ENCODE measurements at regions not wholly inside any gene's neighbourhood (a gene's known extent, or its start where the extent isn't known, plus 50 kb on each side); places are given as distances from the start of the nearest gene placed in this dataset.

DNA sequence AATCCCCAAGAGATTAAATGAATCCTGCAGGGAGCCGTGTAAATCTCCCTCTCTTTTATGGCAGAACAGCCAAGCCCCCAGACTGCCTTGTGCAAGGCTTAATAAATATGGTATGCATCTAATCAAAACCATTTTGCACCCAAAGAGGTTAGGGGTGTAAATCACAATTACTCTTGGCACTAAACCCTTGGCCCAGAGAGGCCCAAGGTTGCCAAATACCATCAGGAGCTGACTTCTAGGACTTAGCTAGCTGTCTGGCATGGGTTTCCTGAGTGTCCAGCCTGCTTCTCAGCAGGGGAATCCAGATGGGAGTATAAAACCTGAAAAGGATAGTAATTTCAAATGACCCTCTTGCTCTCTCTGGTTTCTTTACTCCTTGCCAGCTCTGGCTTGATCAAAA, 610.4 kb downstream of the MED13L start:
- Histone ChIP-seq H3K36me3 (no peaks in the 10 kb centered on the region), H3K9me3 (no peaks in the 10 kb centered on the region), H3K4me3 (no peak overlapping the region), H3K27me3 (no peaks in the 10 kb centered on the region)
- no peak for DNase-seq

DNA sequence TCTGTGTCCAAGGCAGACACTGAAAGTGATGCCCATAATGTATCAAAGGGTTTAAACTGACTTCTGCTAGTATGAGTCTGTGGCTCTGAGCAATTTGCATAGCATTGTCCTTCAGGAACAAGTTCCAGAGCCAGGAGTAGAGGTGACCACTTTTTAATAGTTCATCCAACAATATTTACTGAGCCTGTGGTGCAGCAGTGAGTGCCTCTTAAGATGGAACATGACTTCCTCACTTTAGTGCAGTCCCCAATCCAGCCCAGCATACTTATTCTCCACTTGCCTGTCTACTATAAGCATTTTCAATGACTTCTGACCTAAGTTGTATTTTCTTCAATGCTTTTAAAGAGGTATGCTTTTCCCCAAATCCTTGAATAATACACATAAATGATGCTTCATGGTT, 611.3 kb downstream of the MED13L start:
- no peaks in the 10 kb centered on the region for H3K9me3 ChIP-seq

DNA sequence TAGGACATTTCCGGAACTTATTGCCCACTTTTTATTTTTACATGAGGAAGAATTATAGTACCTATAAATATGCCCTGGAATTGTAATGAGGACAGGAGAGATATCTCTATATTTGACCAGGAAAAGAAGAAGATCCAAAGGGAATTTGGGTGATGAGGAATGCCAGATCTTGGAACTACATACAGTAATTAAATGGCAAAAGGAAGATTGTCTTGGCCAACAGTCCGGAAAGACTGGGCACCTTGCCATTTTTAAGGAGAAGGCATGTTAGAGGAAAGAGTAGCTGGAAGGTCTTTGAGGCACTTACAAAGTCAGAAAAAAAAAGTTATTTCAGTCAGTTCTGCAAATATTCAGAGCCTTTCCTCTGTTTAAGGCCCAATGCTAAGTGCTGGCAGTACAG, 616.4 kb downstream of the MED13L start:
- no peak overlapping the region for H3K4me3 ChIP-seq
- no peaks in the 10 kb centered on the region for H3K36me3 ChIP-seq
- H3K9me3 ChIP-seq = no peaks in the 10 kb centered on the region
- peak; percentile 10 for DNase-seq
- no peaks in the 10 kb centered on the region for H3K27me3 ChIP-seq

More for the DNA sequence above, 611.3 kb downstream of the MED13L start:
- H3K36me3 ChIP-seq = no peaks in the 10 kb centered on the region
- H3K4me3 ChIP-seq = no peak overlapping the region
- H3K27me3 ChIP-seq = no peaks in the 10 kb centered on the region
- DNase-seq = no peak

DNA sequence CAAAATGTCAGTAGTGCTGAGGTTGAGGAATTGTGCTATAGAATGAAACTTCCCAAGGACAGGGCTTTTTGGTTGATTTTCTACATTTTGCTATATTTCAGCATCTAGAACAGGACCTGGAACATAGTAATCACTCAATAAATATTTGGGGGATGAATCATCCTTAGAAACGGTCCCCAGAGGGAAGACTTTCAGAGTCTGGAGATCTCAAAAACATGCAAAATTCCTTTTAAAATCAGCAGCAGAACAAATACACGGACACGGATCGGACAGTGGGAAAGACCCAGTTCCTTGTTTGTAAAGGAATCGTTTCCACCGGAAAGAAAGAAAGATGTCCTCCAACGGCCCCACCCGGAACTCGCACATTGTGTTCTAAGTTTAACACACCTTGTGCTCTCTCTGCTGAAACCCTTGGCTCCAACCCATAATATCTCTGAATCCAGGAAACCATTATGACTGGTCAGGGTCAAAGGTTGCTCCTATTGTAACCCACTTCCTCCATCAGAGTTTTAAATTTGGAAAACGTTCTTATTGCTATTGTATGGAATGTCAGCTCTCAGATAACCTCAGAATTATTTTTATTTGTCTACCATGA, 617.2 kb downstream of the MED13L start:
- Histone ChIP-seq H3K36me3 (no peaks in the 10 kb centered on the region), H3K27me3 (no peaks in the 10 kb centered on the region), H3K9me3 (no peaks in the 10 kb centered on the region), H3K4me3 (no peak overlapping the region)
- DNase-seq = no peak

DNA sequence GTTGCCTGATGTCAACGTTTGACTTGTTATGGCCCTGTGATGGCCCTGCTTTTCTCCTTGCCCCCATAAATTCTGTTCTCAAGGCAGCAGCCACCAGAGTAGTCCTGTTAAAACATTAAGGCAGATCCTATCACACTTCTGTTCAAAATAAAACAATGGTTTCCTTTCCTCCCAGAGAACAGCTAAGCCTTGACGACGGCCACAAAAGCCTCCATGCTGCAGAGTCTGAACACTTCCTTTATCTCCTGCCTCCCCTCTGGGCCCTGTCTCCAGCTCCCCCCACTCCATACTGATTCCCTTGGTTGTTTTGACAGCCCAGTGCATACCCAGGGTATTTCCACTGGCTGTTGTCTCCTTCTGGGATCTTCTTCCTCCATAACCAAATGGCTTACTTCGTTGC, 618.1 kb downstream of the MED13L start:
- H3K9me3 ChIP-seq = no peaks in the 10 kb centered on the region
- H3K36me3 ChIP-seq = no peaks in the 10 kb centered on the region
- no peak overlapping the region for H3K4me3 ChIP-seq
- DNase-seq = no peak
- no peaks in the 10 kb centered on the region for H3K27me3 ChIP-seq

DNA sequence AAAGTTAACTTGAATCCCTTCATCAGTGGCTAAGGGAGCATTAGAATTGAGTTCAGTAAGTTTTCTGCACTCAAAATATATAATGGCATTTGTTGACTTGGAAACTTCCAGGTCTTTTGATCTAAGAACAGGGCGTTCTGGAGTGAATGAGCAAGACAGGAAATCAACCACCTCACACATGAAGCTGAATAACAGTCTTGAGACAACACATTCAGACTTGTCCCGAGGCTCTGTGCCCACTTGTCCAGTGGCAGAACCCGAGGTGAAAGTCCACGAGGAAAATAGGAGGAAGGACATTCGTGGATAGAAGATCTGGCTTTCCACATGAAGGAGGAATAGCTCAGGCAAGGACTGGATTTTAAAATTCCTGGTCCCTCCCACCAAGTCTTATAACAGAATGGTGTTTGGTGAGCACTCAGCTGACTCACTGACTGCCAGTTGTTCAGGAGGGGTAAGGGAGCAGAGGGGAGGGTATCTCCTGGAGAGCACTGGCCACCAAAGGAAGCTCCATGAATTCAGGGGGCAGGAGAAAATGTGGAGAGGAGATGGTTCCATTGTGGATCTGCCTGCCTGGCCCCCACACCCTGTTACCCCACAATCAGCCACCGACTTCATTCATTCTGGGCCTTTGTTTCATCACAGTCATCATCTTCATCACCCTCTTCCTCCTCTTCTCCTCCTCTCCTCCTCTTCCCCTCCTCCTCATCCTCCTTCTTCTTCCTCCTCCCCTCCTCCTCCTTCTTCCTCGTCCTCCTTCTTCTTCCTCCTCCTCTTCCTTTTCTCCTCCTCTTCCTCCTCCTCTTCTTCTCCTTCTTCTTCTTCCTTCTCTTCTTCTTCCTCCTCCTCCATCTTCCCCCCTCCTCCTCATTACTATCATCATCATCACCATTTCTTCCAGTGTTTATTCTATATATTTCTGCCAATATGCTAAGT, 620.1 kb downstream of the MED13L start:
- Histone ChIP-seq H3K4me3 (no peak overlapping the region), H3K36me3 (no peaks in the 10 kb centered on the region), H3K27me3 (no peaks in the 10 kb centered on the region), H3K9me3 (no peaks in the 10 kb centered on the region)
- DNase-seq = no peak

DNA sequence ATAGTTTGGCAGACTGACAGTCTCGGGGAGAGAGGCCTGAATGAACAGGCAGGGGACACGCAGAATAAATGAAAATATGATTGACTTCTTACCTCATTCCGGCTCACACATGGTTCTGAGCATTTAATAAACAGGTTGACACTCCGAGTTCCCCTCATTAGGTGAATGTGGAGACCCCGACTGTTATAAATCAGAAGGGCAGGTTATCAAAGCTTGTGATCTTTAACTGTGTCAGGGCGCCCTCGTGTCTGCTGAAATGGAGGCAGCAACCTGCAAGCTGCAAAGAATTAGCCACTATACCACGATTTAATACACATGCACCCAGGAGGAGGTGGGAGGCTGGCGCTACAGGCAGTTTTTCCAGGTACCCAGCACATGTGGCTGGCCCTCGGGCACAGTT, 627.5 kb downstream of the MED13L start:
- no peaks in the 10 kb centered on the region for H3K36me3 ChIP-seq
- H3K27me3 ChIP-seq = no peaks in the 10 kb centered on the region
- no peak overlapping the region for H3K4me3 ChIP-seq
- no peaks in the 10 kb centered on the region for H3K9me3 ChIP-seq
- DNase-seq = no peak

DNA sequence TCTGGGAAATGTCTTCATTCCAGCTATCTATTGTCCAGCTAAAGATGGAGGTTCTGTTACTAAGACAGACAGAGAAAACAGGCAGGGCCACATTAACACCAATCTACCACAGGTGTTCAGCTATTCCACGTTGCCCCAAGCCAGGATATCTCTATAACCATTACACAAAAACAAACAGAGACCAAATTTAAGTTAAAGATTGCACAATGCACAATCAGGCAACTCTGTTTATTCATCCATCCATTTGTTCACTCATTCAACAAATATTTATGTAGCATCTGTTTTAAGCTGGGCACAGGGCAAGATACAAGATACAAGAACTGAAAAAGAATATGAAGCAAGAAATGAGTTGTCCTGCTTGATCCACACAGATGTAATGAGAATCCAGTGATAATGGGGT, 629.0 kb downstream of the MED13L start:
- Histone ChIP-seq H3K9me3 (no peaks in the 10 kb centered on the region), H3K27me3 (no peaks in the 10 kb centered on the region), H3K36me3 (no peaks in the 10 kb centered on the region), H3K4me3 (no peak overlapping the region)
- DNase-seq = no peak

DNA sequence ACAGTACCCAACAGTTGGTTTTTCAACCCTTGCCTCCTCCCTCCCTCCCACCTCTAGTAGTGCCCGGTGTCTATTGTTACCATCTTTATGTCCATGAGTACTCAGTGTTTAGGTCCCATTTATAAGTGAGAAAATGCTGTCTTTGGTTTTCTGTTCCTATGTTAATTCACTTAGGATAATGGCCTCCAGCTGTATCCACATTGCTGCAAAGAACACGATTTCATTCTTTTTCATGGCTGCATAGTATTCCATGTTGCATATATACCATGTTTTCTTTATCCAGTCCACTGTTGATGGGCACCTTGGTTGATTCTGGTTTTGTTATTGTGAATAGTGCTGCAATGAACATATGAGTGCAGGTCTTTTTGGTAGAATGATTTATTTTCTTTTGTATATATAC, 631.3 kb downstream of the MED13L start:
- no peaks in the 10 kb centered on the region for H3K27me3 ChIP-seq
- H3K4me3 ChIP-seq = no peak overlapping the region
- H3K36me3 ChIP-seq = no peaks in the 10 kb centered on the region
- DNase-seq = no peak
- no peaks in the 10 kb centered on the region for H3K9me3 ChIP-seq

DNA sequence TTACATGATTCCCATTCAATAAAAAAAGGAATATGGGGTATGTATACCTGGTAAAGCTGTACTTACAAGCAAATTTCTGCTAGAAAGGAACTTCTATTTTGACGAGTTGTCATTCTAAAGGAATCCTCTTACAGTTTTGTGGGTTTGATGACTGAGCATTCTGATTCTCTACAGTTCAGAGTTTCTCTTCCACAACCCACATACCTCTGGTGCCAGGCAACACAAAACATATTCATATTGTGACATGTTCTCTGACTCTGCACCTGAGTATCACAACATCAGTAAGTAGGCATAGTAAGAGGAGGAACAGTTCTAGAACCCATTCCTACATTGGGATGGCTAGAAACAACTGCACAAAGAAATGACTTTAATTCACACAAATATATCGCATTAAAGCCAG, 636.6 kb downstream of the MED13L start:
- Histone ChIP-seq H3K36me3 (no peaks in the 10 kb centered on the region), H3K9me3 (no peaks in the 10 kb centered on the region), H3K27me3 (no peaks in the 10 kb centered on the region), H3K4me3 (no peak overlapping the region)
- no peak for DNase-seq

DNA sequence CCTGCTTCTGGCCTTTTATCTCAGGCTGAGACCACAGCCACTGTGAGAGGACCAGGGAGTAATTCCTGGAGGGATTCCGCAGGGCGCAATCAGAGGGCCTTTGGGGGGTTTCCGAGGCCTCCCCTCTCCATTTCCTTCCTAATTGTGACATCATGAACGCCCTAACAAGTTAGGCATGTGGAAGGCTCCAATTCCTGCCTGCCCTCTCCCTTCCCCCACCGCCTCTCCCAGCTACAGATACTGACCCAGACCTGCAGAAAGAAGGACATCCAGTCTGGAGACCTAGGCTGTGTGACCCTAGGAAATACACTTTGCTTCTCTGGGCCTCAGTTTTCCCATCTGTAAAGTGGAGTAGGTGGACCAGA, 637.9 kb downstream of the MED13L start:
- no peak for DNase-seq
- no peaks in the 10 kb centered on the region for H3K27me3 ChIP-seq
- no peaks in the 10 kb centered on the region for H3K36me3 ChIP-seq
- no peak overlapping the region for H3K4me3 ChIP-seq
- no peaks in the 10 kb centered on the region for H3K9me3 ChIP-seq

DNA sequence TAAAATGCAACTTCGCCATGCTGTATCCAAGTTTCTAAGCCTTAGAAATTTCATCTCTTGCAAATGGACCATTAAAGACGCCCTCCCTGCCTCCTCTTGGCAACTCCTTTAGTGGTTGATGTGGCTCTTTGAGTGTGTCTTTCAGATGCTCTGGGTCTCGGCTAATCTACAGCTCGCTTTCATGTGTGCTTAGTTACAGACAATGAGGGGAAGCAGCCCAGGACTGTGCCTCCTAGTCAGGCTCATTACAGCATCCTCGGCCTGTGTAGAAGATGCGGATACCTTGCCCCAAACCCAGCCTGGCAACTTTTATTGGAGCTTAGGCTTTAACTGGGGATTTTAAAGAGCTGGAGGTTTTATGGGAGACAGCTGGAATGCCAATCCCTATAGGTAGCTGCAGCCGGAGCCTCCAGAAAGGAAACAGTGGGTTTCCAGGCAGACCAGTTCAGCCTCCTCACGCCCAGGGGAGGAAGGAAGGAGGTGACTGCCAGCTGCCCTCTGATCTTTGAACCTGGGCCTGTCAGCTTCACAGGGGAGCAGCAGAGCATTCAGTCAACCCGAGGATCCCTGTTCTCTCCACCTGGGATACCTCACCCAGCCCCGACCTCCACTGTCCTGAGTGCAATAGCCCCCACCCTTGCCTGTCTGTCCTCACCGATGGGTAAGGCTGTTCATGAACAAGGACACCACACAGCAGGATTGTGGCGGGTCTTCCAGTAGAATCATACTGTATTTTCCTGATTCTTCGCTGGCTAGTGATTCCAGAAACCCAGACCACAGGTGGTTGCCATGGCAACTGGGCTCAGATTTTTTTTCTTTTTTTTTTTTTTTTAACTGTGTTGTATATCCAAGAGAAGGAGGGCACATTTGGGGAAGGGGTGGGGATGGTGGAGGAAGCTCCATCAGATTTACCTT, 638.5 kb downstream of the MED13L start:
- DNase-seq = no peak
- no peaks in the 10 kb centered on the region for H3K36me3 ChIP-seq
- no peaks in the 10 kb centered on the region for H3K27me3 ChIP-seq
- H3K4me3 ChIP-seq = no peak overlapping the region
- H3K9me3 ChIP-seq = no peaks in the 10 kb centered on the region

DNA sequence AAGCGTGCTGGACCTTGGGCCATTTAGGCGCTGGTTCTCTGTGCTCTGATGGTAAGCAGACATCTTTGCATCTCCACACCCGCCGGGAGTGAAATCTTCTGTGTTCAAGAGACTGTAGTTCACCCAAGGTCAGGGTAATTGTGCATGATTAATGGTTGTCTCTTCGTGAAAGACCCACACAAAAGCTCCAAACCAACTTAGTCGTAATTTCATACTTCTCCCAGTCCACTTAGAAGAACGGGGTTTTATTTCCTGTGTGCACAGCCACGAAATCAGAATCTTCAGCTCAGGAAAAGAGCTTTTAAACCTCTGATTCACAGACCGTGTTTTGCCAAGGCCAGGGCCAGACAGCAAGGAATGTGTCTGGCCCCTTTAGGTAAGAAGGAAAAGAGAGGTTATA, 640.9 kb downstream of the MED13L start:
- Histone ChIP-seq H3K27me3 (no peaks in the 10 kb centered on the region), H3K9me3 (no peaks in the 10 kb centered on the region), H3K4me3 (no peak overlapping the region), H3K36me3 (no peaks in the 10 kb centered on the region)
- no peak for DNase-seq

DNA sequence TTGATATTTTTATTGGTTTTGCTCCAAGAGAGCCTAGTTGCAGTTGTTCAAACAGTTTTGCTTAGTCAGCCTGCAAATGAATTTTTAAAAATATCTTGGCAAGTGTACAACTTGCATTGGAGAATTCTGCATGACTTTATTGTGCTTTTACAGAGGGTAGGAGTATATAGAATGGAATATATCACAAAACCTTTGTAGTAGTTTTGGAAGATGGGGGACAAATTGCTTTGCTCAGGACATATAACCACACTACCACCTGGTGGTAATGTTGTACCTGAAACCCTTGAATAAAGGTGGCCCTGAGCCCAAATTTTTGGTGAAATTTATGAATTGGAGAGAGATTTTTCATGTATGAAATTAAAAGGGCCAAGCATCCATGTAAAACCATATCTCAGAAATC, 645.2 kb downstream of the MED13L start:
- no peak overlapping the region for H3K4me3 ChIP-seq
- H3K36me3 ChIP-seq = no peaks in the 10 kb centered on the region
- H3K9me3 ChIP-seq = no peaks in the 10 kb centered on the region
- no peak for DNase-seq
- H3K27me3 ChIP-seq = no peaks in the 10 kb centered on the region

DNA sequence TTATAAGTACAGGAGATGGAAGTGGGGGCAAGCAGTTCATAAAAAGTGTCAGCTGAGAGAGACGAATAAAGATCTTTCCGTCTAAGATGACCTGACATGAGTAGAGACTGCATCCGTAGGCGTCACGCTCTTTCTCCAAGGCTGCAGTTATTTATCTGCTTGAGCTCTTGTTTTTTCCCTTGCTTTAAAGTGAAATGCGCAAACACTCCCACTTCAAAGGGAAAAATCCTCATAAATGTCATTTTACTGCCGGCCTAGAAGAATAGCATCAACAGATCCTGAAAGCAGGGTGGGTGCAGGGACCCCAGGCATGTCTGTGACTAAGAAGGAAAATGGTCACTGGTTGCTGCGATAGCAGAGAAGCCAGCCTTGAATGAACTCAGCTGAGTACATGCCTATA, 647.4 kb downstream of the MED13L start:
- Histone ChIP-seq H3K27me3 (no peaks in the 10 kb centered on the region), H3K4me3 (no peak overlapping the region), H3K9me3 (no peaks in the 10 kb centered on the region), H3K36me3 (no peaks in the 10 kb centered on the region)
- no peak for DNase-seq

DNA sequence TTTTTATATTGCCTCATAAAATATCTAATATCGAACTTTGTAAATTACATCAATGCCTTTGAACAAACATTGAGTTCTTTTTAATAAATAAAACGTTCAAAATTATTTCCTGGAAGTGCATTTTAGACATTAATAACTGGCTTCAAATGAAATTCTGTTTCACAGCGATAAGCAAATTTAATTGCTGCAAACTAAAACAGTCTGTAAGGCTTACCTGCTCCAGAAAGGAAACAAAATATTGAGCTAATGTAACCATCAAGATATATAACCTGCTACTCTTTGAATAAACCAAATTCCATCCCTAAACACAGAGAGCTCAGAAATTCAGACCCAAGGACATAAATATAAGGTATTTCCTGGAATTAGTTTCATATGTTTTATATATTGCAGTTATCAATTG, 651.3 kb downstream of the MED13L start:
- Histone ChIP-seq H3K36me3 (no peaks in the 10 kb centered on the region), H3K4me3 (no peak overlapping the region), H3K9me3 (no peaks in the 10 kb centered on the region)

DNA sequence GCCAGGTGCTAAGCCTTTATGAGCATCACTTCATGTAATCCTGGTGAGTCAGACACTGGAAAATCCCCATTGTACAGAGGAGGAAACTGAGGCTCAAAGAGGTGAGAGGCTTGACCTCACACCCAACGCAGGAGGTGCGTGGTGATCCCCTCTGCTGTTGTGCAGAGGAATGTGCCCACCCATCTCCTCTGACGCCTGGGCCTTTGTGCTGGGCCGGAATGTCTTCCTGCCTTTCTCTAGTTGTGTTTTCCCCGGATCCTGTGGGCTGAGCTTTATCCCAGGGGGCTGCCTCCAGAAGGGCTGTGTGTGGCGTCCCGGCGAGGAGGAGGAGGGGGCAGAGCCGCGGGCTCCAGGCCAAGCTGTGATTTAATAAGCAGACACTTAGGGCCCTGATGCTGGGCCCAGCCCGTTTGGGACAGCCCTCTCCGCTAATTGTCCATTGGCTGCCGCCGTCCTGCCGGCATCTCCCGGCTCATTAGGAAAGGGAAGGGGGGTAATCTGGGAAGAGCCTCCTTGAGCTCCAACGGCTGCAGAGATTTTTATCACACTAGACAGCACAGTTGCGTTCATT, 653.6 kb downstream of the MED13L start:
- DNase-seq = no peak
- Histone ChIP-seq H3K36me3 (no peaks in the 10 kb centered on the region), H3K9me3 (no peaks in the 10 kb centered on the region), H3K4me3 (no peak overlapping the region), H3K27me3 (no peaks in the 10 kb centered on the region)

More for the DNA sequence above, 651.3 kb downstream of the MED13L start:
- no peaks in the 10 kb centered on the region for H3K27me3 ChIP-seq
- no peak for DNase-seq
